ENCODE measurements at regions not wholly inside any gene's neighbourhood (a gene's known extent, or its start where the extent isn't known, plus 50 kb on each side); places are given as distances from the start of the nearest gene placed in this dataset.
"Not testable (repeated sequence)": the region's sequence is repeated elsewhere in the genome, so short reads cannot be mapped to it uniquely, and the experiment has no call there.

GRCh38 chr16:85521552-85522307, 91.4 kb upstream of the GSE1 start:
- no peak for DNase-seq (ENCODE audit: low read depth in 1 of 2, low spot score in 1 of 2)

- DNase-seq (ENCODE audit: low read depth in 1 of 2, low spot score in 1 of 2): no peak
Measured at GRCh38 chr16:85522308-85522841, 90.7 kb upstream of the GSE1 start.

GRCh38 chr16:85522842-85523601, 90.1 kb upstream of the GSE1 start:
- no peak for DNase-seq (ENCODE audit: low read depth in 1 of 2, low spot score in 1 of 2)

GRCh38 chr16:85523602-85524364, 89.3 kb upstream of the GSE1 start:
- no peak for DNase-seq (ENCODE audit: low read depth in 1 of 2, low spot score in 1 of 2)

- no peak for DNase-seq (ENCODE audit: low read depth in 1 of 2, low spot score in 1 of 2)
Measured at GRCh38 chr16:85524365-85524629, 88.8 kb upstream of the GSE1 start.

- DNase-seq (ENCODE audit: low read depth in 1 of 2, low spot score in 1 of 2): no peak
Measured at GRCh38 chr16:85524630-85525419, 88.3 kb upstream of the GSE1 start.

- DNase-seq (ENCODE audit: low read depth in 1 of 2, low spot score in 1 of 2): no peak
Measured at GRCh38 chr16:85525420-85526184, 87.5 kb upstream of the GSE1 start.

GRCh38 chr16:85526185-85526974, 86.7 kb upstream of the GSE1 start:
- DNase-seq (ENCODE audit: low read depth in 1 of 2, low spot score in 1 of 2): no peak

- no peak for DNase-seq (ENCODE audit: low read depth in 1 of 2, low spot score in 1 of 2)
Measured at GRCh38 chr16:85527042-85527766, 85.9 kb upstream of the GSE1 start.

- DNase-seq (ENCODE audit: low read depth in 1 of 2, low spot score in 1 of 2): no peak
Measured at GRCh38 chr16:85527767-85528297, 85.3 kb upstream of the GSE1 start.

GRCh38 chr16:85528528-85529387, 84.4 kb upstream of the GSE1 start:
- no peak for DNase-seq (ENCODE audit: low read depth in 1 of 2, low spot score in 1 of 2)

GRCh38 chr16:85529489-85530369, 83.4 kb upstream of the GSE1 start:
- no peak for DNase-seq (ENCODE audit: low read depth in 1 of 2, low spot score in 1 of 2)

GRCh38 chr16:85530370-85530739, 82.8 kb upstream of the GSE1 start:
- DNase-seq (ENCODE audit: low read depth in 1 of 2, low spot score in 1 of 2): no peak

GRCh38 chr16:85531516-85531915, 81.6 kb upstream of the GSE1 start:
- no peak for DNase-seq (ENCODE audit: low read depth in 1 of 2, low spot score in 1 of 2)

- DNase-seq (ENCODE audit: low read depth in 1 of 2, low spot score in 1 of 2): no peak
Measured at GRCh38 chr16:85532147-85532546, 81.0 kb upstream of the GSE1 start.

GRCh38 chr16:85533593-85533992, 79.5 kb upstream of the GSE1 start:
- not testable (repeated sequence) for DNase-seq (ENCODE audit: low read depth in 1 of 2, low spot score in 1 of 2)
